GM13977 (cell line): ENCODE measurements at regions not wholly inside any gene's neighbourhood (a gene's known extent, or its start where the extent isn't known, plus 50 kb on each side); places are given as distances from the start of the nearest gene placed in this dataset.

Experiments used
- DNase-seq: peaks from one replicate; pipeline ENCODE4 v3.0.0; 2012; ENCODE audit warnings: low spot score
- CTCF ChIP-seq: IDR thresholded peaks from 2 replicates; pipeline ENCODE4 v1.5.1; 2012; ENCODE audit warnings: mild to moderate bottlenecking, control low read depth; ENCODE audit not compliant: insufficient read depth; ENCODE audit errors: extremely low read depth, missing control alignments
- in situ Hi-C: fragments of 300-500 bp; cut with MboI; formaldehyde crosslinking; loops from one replicate; pipeline ENCODE4 v1.12.0; 2022; ENCODE audit warnings: low sequenced_read_pairs, low pct_unique_long_range_greater_than_20kb, mixed read lengths, inconsistent platforms; ENCODE audit not compliant: unreplicated experiment

- no peak for TF ChIP-seq CTCF
- in situ Hi-C loops: no loop called here
- no peak for DNase-seq
Measured at GRCh38 chr2:239760596-239760995, 264.5 kb downstream of the NDUFA10 start.

GRCh38 chr2:239758279-239758877 is 266.8 kb downstream of the NDUFA10 start:
- no peak for TF ChIP-seq CTCF
- DNase-seq: no peak

GRCh38 chr2:239756790-239757760 is 268.1 kb downstream of the NDUFA10 start:
- DNase-seq: no peak
- in situ Hi-C loops: no loop called here
- no peak for TF ChIP-seq CTCF

More at GRCh38 chr2:239758279-239758877, 266.8 kb downstream of the NDUFA10 start:
- in situ Hi-C loops: no loop called here

- in situ Hi-C loops: no loop called here
- no peak for DNase-seq
- no peak for TF ChIP-seq CTCF
Measured at GRCh38 chr2:239756031-239756789, 268.9 kb downstream of the NDUFA10 start.

GRCh38 chr2:239753401-239753837 is 271.7 kb downstream of the NDUFA10 start:
- in situ Hi-C loops: no loop called here
- no peak for DNase-seq
- no peak for TF ChIP-seq CTCF

- no peak for TF ChIP-seq CTCF
- DNase-seq: no peak
- in situ Hi-C loops: no loop called here
Measured at GRCh38 chr2:239752951-239753350, 272.2 kb downstream of the NDUFA10 start.
